Hepatocyte (in vitro differentiated cells): ENCODE measurements at regions not wholly inside any gene's neighbourhood (a gene's known extent, or its start where the extent isn't known, plus 50 kb on each side); places are given as distances from the start of the nearest gene placed in this dataset.
"Not testable (repeated sequence)": the region's sequence is repeated elsewhere in the genome, so short reads cannot be mapped to it uniquely, and the experiment has no call there.

Experiments
- CTCF ChIP-seq: fragments of 200-600 bp; sonication (generic); IDR thresholded peaks from 2 replicates; pipeline ENCODE4 v1.5.1; 2016; ENCODE audit warnings: antibody characterized with exemption, mild to moderate bottlenecking; ENCODE audit not compliant: poor library complexity
- EZH2 ChIP-seq: fragments of 200-600 bp; sonication (generic); IDR thresholded peaks from 2 replicates; pipeline ENCODE4 v1.6.1; 2016; ENCODE audit warnings: antibody characterized with exemption, mild to moderate bottlenecking, borderline replicate concordance

- not testable (repeated sequence) for TF ChIP-seq EZH2, CTCF
Measured at GRCh38 chr9:85458114-85458864, 283.5 kb downstream of the AGTPBP1 start.
